H1 (cell line): ENCODE measurements at regions not wholly inside any gene's neighbourhood (a gene's known extent, or its start where the extent isn't known, plus 50 kb on each side); places are given as distances from the start of the nearest gene placed in this dataset.

ENCODE experiments used
- CTCF ChIA-PET: fragments of 300-600 bp; sonication (Branson Sonifier 250); formaldehyde crosslinking; loops from one replicate; lab custom pipeline; 2021; ENCODE audit not compliant: partially characterized antibody; lab: Charles Lee
- POLR2A ChIA-PET: fragments of 300-600 bp; sonication (Branson Sonifier 250); formaldehyde crosslinking; loops from one replicate; lab custom pipeline; 2021; ENCODE audit warnings: inconsistent platforms; ENCODE audit not compliant: partially characterized antibody; lab: Charles Lee
- DNase-seq, 2 experiments: peaks; one replicate each; pipeline versions ENCODE4 v3.0.0 to v3.0.0-alpha.2; 2010 to 2022; ENCODE audit warnings: low spot score in 2 of 2, low read depth in 1 of 2, mixed read lengths in 1 of 2
- FAIRE-seq: peaks from 2 replicates; lab custom pipeline; 2011; peaks lifted over from hg19 to GRCh38; lab: Jason Lieb, UNC
- H2AFZ ChIP-seq: 2 replicates; pipeline ENCODE4 v1.8.1; 2012; ENCODE audit warnings: low read length, inconsistent platforms
- H2AK5ac ChIP-seq: 2 replicates; pipeline ENCODE4 v1.6.1; 2013; ENCODE audit warnings: low read depth, low read length
- H2BK120ac ChIP-seq: replicated peaks from 2 replicates; pipeline ENCODE3; 2013; ENCODE audit warnings: low read depth, low read length, inconsistent platforms
- H2BK12ac ChIP-seq: 2 replicates; pipeline ENCODE4 v1.6.1; 2013; ENCODE audit warnings: low read depth, low read length
- H2BK15ac ChIP-seq: 2 replicates; pipeline ENCODE4 v1.6.1; 2013; ENCODE audit warnings: low read length
- H2BK20ac ChIP-seq: 2 replicates; pipeline ENCODE4 v1.6.1; 2013; ENCODE audit warnings: low read length
- H2BK5ac ChIP-seq: 2 replicates; pipeline ENCODE4 v1.6.1; 2013; ENCODE audit warnings: low read depth, low read length
- H3K14ac ChIP-seq: 2 replicates; pipeline ENCODE4 v1.6.1; 2013; ENCODE audit warnings: inconsistent platforms; ENCODE audit not compliant: insufficient read length
- H3K18ac ChIP-seq: 2 replicates; pipeline ENCODE4 v1.6.1; 2013; ENCODE audit warnings: low read length; ENCODE audit errors: extremely low read depth
- H3K23ac ChIP-seq: 2 replicates; pipeline ENCODE4 v1.6.1; 2013; ENCODE audit warnings: inconsistent platforms; ENCODE audit not compliant: insufficient read length
- H3K23me2 ChIP-seq: 2 replicates; pipeline ENCODE4 v1.6.1; 2013; ENCODE audit warnings: low read depth, low read length
- H3K27ac ChIP-seq: 2 replicates; pipeline ENCODE4 v1.6.1; 2011; ENCODE audit warnings: low read depth, low read length, inconsistent platforms
- H3K27me3 ChIP-seq, 4 experiments: replicated peaks in 1 of 4; 1 replicate in 1 of 4; 2 replicates in 3 of 4; pipeline versions ENCODE4 v1.6.1 to v1.8.1; 2011 to 2013; ENCODE audit warnings: low read length in 3 of 4, mild to moderate bottlenecking in 3 of 4, inconsistent platforms in 2 of 4, mixed read lengths in 2 of 4, moderate library complexity in 1 of 4; ENCODE audit not compliant: control insufficient read depth in 3 of 4, insufficient read depth in 3 of 4; ENCODE audit errors: extremely low read depth in 1 of 4
- H3K36me3 ChIP-seq, 4 experiments: 2 replicates each; pipeline versions ENCODE4 v1.6.1 to v1.8.1; 2011 to 2013; ENCODE audit warnings: mild to moderate bottlenecking in 4 of 4, low read length in 3 of 4, moderate library complexity in 2 of 4, control low read depth in 1 of 4, inconsistent platforms in 1 of 4; ENCODE audit not compliant: insufficient read depth in 4 of 4, control insufficient read depth in 2 of 4
- H3K4ac ChIP-seq: replicated peaks from 2 replicates; pipeline ENCODE3; 2013; ENCODE audit warnings: low read length, low read depth, mixed read lengths, inconsistent platforms; ENCODE audit not compliant: insufficient read length
- H3K4me1 ChIP-seq, 4 experiments: replicated peaks in 1 of 4; 1 replicate in 1 of 4; 2 replicates in 3 of 4; pipeline versions ENCODE4 v1.6.1 to v1.8.1; 2011 to 2013; ENCODE audit warnings: low read length in 3 of 4, inconsistent platforms in 2 of 4, mixed read lengths in 1 of 4; ENCODE audit not compliant: insufficient read depth in 4 of 4, control insufficient read depth in 3 of 4
- H3K4me2 ChIP-seq, 2 experiments: 2 replicates each; pipeline versions ENCODE4 v1.6.1 to v1.8.1; 2011 to 2013; ENCODE audit warnings: low read depth in 2 of 2, low read length in 2 of 2, control low read depth in 1 of 2, inconsistent platforms in 1 of 2, mild to moderate bottlenecking in 1 of 2; ENCODE audit not compliant: insufficient read depth in 1 of 2
- H3K4me3 ChIP-seq, 4 experiments: fragments of 200-600, 300-600 bp in 1 of 4; sonication (generic), shearing (Covaris generic), sonication (Bioruptor Twin) in 1 of 4; 2 replicates each; pipeline versions ENCODE4 v1.5.1 to v1.8.1; 2011 to 2016; ENCODE audit warnings: low read length in 4 of 4, low read depth in 3 of 4, control low read depth in 2 of 4, inconsistent platforms in 2 of 4, mild to moderate bottlenecking in 2 of 4, mixed read lengths in 1 of 4, moderate library complexity in 1 of 4; ENCODE audit not compliant: insufficient read depth in 2 of 4; ENCODE audit errors: extremely low read depth in 1 of 4
- H3K56ac ChIP-seq: replicated peaks from 2 replicates; pipeline ENCODE3; 2013; ENCODE audit warnings: low read depth, mild to moderate bottlenecking, mixed read lengths, low read length, inconsistent platforms; ENCODE audit not compliant: insufficient read length
- H3K79me1 ChIP-seq: 2 replicates; pipeline ENCODE4 v1.6.1; 2013; ENCODE audit warnings: low read depth, low read length, control low read depth
- H3K79me2 ChIP-seq, 2 experiments: 2 replicates each; pipeline versions ENCODE4 v1.6.1 to v1.8.1; 2012 to 2013; ENCODE audit warnings: low read length in 2 of 2, mild to moderate bottlenecking in 2 of 2, inconsistent platforms in 1 of 2; ENCODE audit not compliant: insufficient read depth in 2 of 2, control insufficient read depth in 1 of 2
- H3K9ac ChIP-seq, 4 experiments: replicated peaks in 1 of 4; 1 replicate in 1 of 4; 2 replicates in 3 of 4; pipeline versions ENCODE4 v1.6.1 to v1.8.1; 2011 to 2013; ENCODE audit warnings: low read depth in 3 of 4, low read length in 3 of 4, control low read depth in 2 of 4, mild to moderate bottlenecking in 2 of 4, moderate library complexity in 2 of 4, inconsistent platforms in 1 of 4; ENCODE audit errors: extremely low read depth in 1 of 4
- H3K9me3 ChIP-seq, 2 experiments: 2 replicates each; pipeline versions ENCODE4 v1.6.1 to v1.8.1; 2012 to 2013; ENCODE audit warnings: mild to moderate bottlenecking in 2 of 2, moderate library complexity in 2 of 2, control low read depth in 1 of 2, inconsistent platforms in 1 of 2, low read depth in 1 of 2, low read length in 1 of 2, mixed read lengths in 1 of 2; ENCODE audit not compliant: insufficient read depth in 2 of 2
- H4K20me1 ChIP-seq, 2 experiments: replicated peaks in 1 of 2; 2 replicates each; pipeline versions ENCODE3 to v1.8.1; 2011 to 2013; ENCODE audit warnings: inconsistent platforms in 2 of 2, low read length in 2 of 2, mild to moderate bottlenecking in 1 of 2; ENCODE audit not compliant: insufficient read depth in 2 of 2, control insufficient read depth in 1 of 2
- H4K5ac ChIP-seq: 2 replicates; pipeline ENCODE4 v1.6.1; 2013; ENCODE audit warnings: low read length, low read depth, mixed read lengths, inconsistent platforms; ENCODE audit not compliant: insufficient read length
- H4K8ac ChIP-seq: 2 replicates; pipeline ENCODE4 v1.8.0; 2013; ENCODE audit warnings: mild to moderate bottlenecking, moderate library complexity, low read length, inconsistent platforms; ENCODE audit not compliant: insufficient read depth; ENCODE audit errors: extremely low read depth
- H4K91ac ChIP-seq: replicated peaks from 2 replicates; pipeline ENCODE3; 2013; ENCODE audit warnings: low read length, mixed read lengths, inconsistent platforms; ENCODE audit not compliant: insufficient read length
- ATF3 ChIP-seq: IDR thresholded peaks from 2 replicates; pipeline ENCODE4 v1.6.1; 2011; ENCODE audit warnings: low read depth, mild to moderate bottlenecking, low read length; ENCODE audit not compliant: insufficient read depth
- CBX8 ChIP-seq: fragments of 300-800, 300-1000 bp; sonication (generic); IDR thresholded peaks from 2 replicates; pipeline ENCODE4 v1.7.1; 2016; ENCODE audit warnings: low read depth, low read length, borderline replicate concordance
- CHD1 ChIP-seq: IDR thresholded peaks from 2 replicates; pipeline ENCODE4 v1.6.1; 2012; ENCODE audit warnings: low read depth, low read length, improper control_type of control experiment
- JUND ChIP-seq: IDR thresholded peaks from 2 replicates; pipeline ENCODE4 v1.6.1; 2011; ENCODE audit warnings: mild to moderate bottlenecking, improper control_type of control experiment, low read length
- POLR2A ChIP-seq, 2 experiments: IDR thresholded peaks; 1 replicate in 1 of 2; 2 replicates in 1 of 2; pipeline ENCODE4 v1.6.1; 2011; ENCODE audit warnings: low read depth in 2 of 2, low read length in 2 of 2, mild to moderate bottlenecking in 2 of 2; ENCODE audit errors: control extremely low read depth in 1 of 2
- POU5F1 ChIP-seq: IDR thresholded peaks from 2 replicates; pipeline ENCODE4 v1.6.1; 2011; ENCODE audit warnings: low read depth, mild to moderate bottlenecking, low read length, moderate library complexity
- SIN3A ChIP-seq, 2 experiments: IDR thresholded peaks in 1 of 2; conservative IDR thresholded peaks in 1 of 2; 2 replicates each; pipeline ENCODE4 v1.6.1; 2011 to 2012; ENCODE audit warnings: low read length in 2 of 2, improper control_type of control experiment in 1 of 2, low read depth in 1 of 2, mild to moderate bottlenecking in 1 of 2
- SUZ12 ChIP-seq: fragments of 200-600 bp; sonication (generic); IDR thresholded peaks from 2 replicates; pipeline ENCODE4 v1.6.1; 2012; ENCODE audit warnings: mild to moderate bottlenecking, inconsistent platforms, low read length, moderate library complexity, mixed read lengths
- TCF12 ChIP-seq: IDR thresholded peaks from 2 replicates; pipeline ENCODE4 v1.6.1; 2011; ENCODE audit warnings: low read depth, mild to moderate bottlenecking, low read length
- ZNF274 ChIP-seq: IDR thresholded peaks from 2 replicates; pipeline ENCODE4 v1.7.0; 2012; ENCODE audit warnings: low read length, borderline replicate concordance; ENCODE audit errors: extremely low read depth
- WGBS, 2 experiments: shearing (Covaris generic) in 1 of 2; methylation state at CpG; one replicate each; pipeline versions ENCODE4 v1.1.6 to v1.1.7; 2013 to 2015; ENCODE audit warnings: low lambda C conversion rate in 2 of 2, mixed read lengths in 2 of 2, inconsistent platforms in 1 of 2, low coverage in 1 of 2, missing lambda C conversion rate in 1 of 2; ENCODE audit not compliant: insufficient replicate concordance in 2 of 2, insufficient coverage in 1 of 2, insufficient read length in 1 of 2; ENCODE audit errors: extremely low coverage in 1 of 2, missing lambda C conversion rate in 1 of 2; 5-methylcytosine and 5-hydroxymethylcytosine counted together

DNA sequence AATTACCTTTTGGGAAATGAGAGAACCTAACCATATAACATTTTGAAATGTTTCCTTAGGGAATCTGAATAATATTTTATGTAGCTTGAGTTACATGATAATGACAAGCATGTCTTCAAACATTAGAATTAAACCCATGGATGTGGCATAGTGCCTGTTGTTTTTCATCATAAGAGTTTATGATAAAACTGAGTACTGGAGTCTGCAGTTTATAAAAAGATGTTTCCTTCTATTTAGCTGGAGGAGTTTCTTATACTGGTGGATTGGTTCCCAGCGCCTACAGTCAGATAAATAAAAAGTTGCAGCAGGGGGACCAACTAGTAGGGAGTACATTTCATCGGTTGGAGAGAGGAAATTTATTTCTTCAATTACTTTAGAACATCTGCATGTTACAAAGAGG, 70.1 kb upstream of the PCDH18 start:
- Histone ChIP-seq H4K8ac (no peak overlapping the region), H2BK5ac (no peak overlapping the region), H3K14ac (no peak overlapping the region), H4K91ac (no peak overlapping the region), H3K36me3 (no peaks in the 10 kb centered on the region), H3K4me1 (no peaks in the 10 kb centered on the region), H3K9me3 (no peaks in the 10 kb centered on the region), H3K23me2 (no peaks in the 10 kb centered on the region), H4K5ac (no peak overlapping the region), H2AK5ac (no peak overlapping the region), H3K9ac (no peak overlapping the region), H3K79me2 (no peaks in the 10 kb centered on the region), H2BK20ac (no peak overlapping the region), H3K18ac (no peak overlapping the region), H2BK12ac (no peak overlapping the region), H3K4me3 (no peak overlapping the region), H3K79me1 (no peaks in the 10 kb centered on the region), H2AFZ (no peak overlapping the region), H2BK120ac (no peak overlapping the region), H3K4me2 (no peak overlapping the region), H3K56ac (no peak overlapping the region), H3K23ac (no peak overlapping the region), H3K27me3 (no peaks in the 10 kb centered on the region), H2BK15ac (no peak overlapping the region), H3K4ac (no peak overlapping the region), H3K27ac (no peak overlapping the region), H4K20me1 (no peaks in the 10 kb centered on the region)
- WGBS, 2 experiments = 96% methylated on average over 2 of the region's 2 CpGs; no CpG with 5 or more reads in 1 of the 2 experiments
- FAIRE-seq = no peak
- ChIA-PET POLR2A (no interaction called here), CTCF (no interaction called here)
- DNase-seq = no peak
- TF ChIP-seq JUND (no peak), SIN3A (conservative IDR thresholded peaks at IDR 0.05 in 1 of 2, IDR thresholded peaks at IDR 0.05 in 1 of 2; ENCODE audit: low read depth in 1 of 2, low read length in 2 of 2) (no peak), SUZ12 (no peak), POLR2A (IDR thresholded peaks at IDR 0.05; ENCODE audit: control extremely low read depth in 1 of 2, low read depth in 2 of 2, low read length in 2 of 2) (no peak), TCF12 (no peak), ZNF274 (no peak), ATF3 (no peak), CHD1 (no peak), CBX8 (no peak), POU5F1 (no peak)
